ENCODE measurements at regions not wholly inside any gene's neighbourhood (a gene's known extent, or its start where the extent isn't known, plus 50 kb on each side); places are given as distances from the start of the nearest gene placed in this dataset.
"Not testable (repeated sequence)": the region's sequence is repeated elsewhere in the genome, so short reads cannot be mapped to it uniquely, and the experiment has no call there.

GRCh38 chr21:33966324-33966949, 50.8 kb upstream of the ATP5PO start:
- no peak overlapping the region for H3K4me3 ChIP-seq (ENCODE audit: low read length)
- no peak for TF ChIP-seq CTCF (conservative IDR thresholded peaks at IDR 0.05; ENCODE audit: low read depth, low read length)
- DNase-seq (ENCODE audit: low read depth) = no peak

GRCh38 chr21:33965662-33966061, 50.1 kb upstream of the ATP5PO start:
- H3K4me3 ChIP-seq (ENCODE audit: low read length); DNase-seq (ENCODE audit: low read depth): not testable (repeated sequence)

Data from retinal pigment epithelial cell (primary cell).